HepG2 (cell line): ENCODE measurements at regions not wholly inside any gene's neighbourhood (a gene's known extent, or its start where the extent isn't known, plus 50 kb on each side); places are given as distances from the start of the nearest gene placed in this dataset.

ENCODE experiments used
- ATAC-seq: fragments of 200-7000 bp; cut with Tn5 transposase; 3 replicates; pipeline ENCODE4 v1.9.1; 2020; ENCODE audit warnings: mild to moderate bottlenecking, moderate library complexity
- BruUV-seq: library from RNA; stranded (reverse); fragments of 400-500 nt; replicated peaks from 2 replicates; lab custom pipeline; 2021; lab: Mats Ljungman, UMichigan
- CTCF ChIA-PET: fragments of 300-600 bp; formaldehyde crosslinking; extraction: SDS; loops from one replicate; lab custom pipeline; 2021; ENCODE audit warnings: low total read pairs, inconsistent platforms, low intra/inter-chr PET ratio; lab: Yijun Ruan, JAX
- POLR2A ChIA-PET: fragments of 350-600 bp; sonication (Branson Sonifier 250); formaldehyde crosslinking; loops from one replicate; lab custom pipeline; 2020; ENCODE audit warnings: antibody characterized with exemption, inconsistent platforms; lab: Yijun Ruan, JAX
- DNase-seq: peaks from one replicate; pipeline ENCODE4 v3.0.0-alpha.2; 2015; ENCODE audit warnings: low spot score
- FAIRE-seq: peaks from 3 replicates; lab custom pipeline; 2011; peaks lifted over from hg19 to GRCh38; lab: Jason Lieb, UNC
- H2AFZ ChIP-seq: one replicate; pipeline ENCODE4 v1.6.1; 2011; ENCODE audit warnings: low read length, inconsistent platforms
- H3K27ac ChIP-seq: fragments of 300-600 bp; 3 replicates; pipeline ENCODE4 v1.8.0; 2011; ENCODE audit warnings: mixed run types, mild to moderate bottlenecking, mixed read lengths, low read length, inconsistent platforms; ENCODE audit not compliant: insufficient read depth; ENCODE audit errors: extremely low read length
- H3K27me3 ChIP-seq, 2 experiments: fragments of 200-600 bp in 1 of 2; 2 replicates in 1 of 2; 3 replicates in 1 of 2; pipeline versions ENCODE4 v1.6.0 to v1.8.0; 2011; ENCODE audit warnings: low read length in 2 of 2, mild to moderate bottlenecking in 2 of 2, moderate library complexity in 2 of 2, inconsistent platforms in 1 of 2; ENCODE audit not compliant: insufficient read depth in 2 of 2, control insufficient read depth in 1 of 2
- H3K36me3 ChIP-seq, 2 experiments: fragments of 200-600 bp in 1 of 2; replicated peaks in 1 of 2; 2 replicates in 1 of 2; 3 replicates in 1 of 2; pipeline versions ENCODE4 v1.5.1 to v1.8.0; 2011; ENCODE audit warnings: low read length in 2 of 2, inconsistent platforms in 1 of 2; ENCODE audit not compliant: insufficient read depth in 2 of 2, control insufficient read depth in 1 of 2
- H3K4me1 ChIP-seq: 2 replicates; pipeline ENCODE4 v1.5.1; 2012; ENCODE audit warnings: low read length, inconsistent platforms; ENCODE audit not compliant: insufficient read depth
- H3K4me2 ChIP-seq: 2 replicates; pipeline ENCODE4 v1.6.0; 2011; ENCODE audit warnings: low read depth, low read length, inconsistent platforms
- H3K4me3 ChIP-seq, 3 experiments: fragments of 200-600 bp in 1 of 3; sonication (generic), shearing (Covaris generic) in 1 of 3; replicated peaks in 1 of 3; 2 replicates each; pipeline ENCODE4 v1.5.1; 2011 to 2016; ENCODE audit warnings: low read length in 3 of 3, inconsistent platforms in 2 of 3, low read depth in 2 of 3, mild to moderate bottlenecking in 2 of 3, control low read depth in 1 of 3, mixed read lengths in 1 of 3; ENCODE audit not compliant: insufficient read depth in 1 of 3
- H3K79me2 ChIP-seq: one replicate; pipeline ENCODE4 v1.6.1; 2011; ENCODE audit warnings: low read length, inconsistent platforms; ENCODE audit not compliant: insufficient read depth
- H3K9ac ChIP-seq: 2 replicates; pipeline ENCODE4 v1.6.0; 2011; ENCODE audit warnings: mild to moderate bottlenecking, low read depth, low read length, inconsistent platforms; ENCODE audit not compliant: insufficient read depth
- H3K9me3 ChIP-seq: 2 replicates; pipeline ENCODE4 v1.5.1; 2012; ENCODE audit warnings: mild to moderate bottlenecking, low read length
- H4K20me1 ChIP-seq: 2 replicates; pipeline ENCODE4 v1.6.0; 2011; ENCODE audit warnings: inconsistent platforms, mild to moderate bottlenecking, low read length, moderate library complexity; ENCODE audit not compliant: insufficient read depth
- BRCA1 ChIP-seq: sonication (generic); formaldehyde crosslinking; IDR thresholded peaks from 2 replicates; pipeline ENCODE4 v1.4.0; 2020; ENCODE audit warnings: missing genetic modification reagents
- ZNF776 ChIP-seq: sonication (generic); formaldehyde crosslinking; IDR thresholded peaks from 2 replicates; pipeline ENCODE4 v1.4.0; 2020; ENCODE audit warnings: mild to moderate bottlenecking, missing genetic modification reagents
- WGBS: methylation state at CpG from one replicate; pipeline ENCODE4 v1.1.6; 2017; ENCODE audit warnings: low lambda C conversion rate; 5-methylcytosine and 5-hydroxymethylcytosine counted together
- in situ Hi-C: cut with HindIII; loops from 2 replicates; pipeline ENCODE4 v1.10.0; 2017; ENCODE audit warnings: low pct_unique_long_range_greater_than_20kb; ENCODE audit not compliant: extremely low pct_ligation_motif_present
- intact Hi-C: fragments of 100-400 bp; cut with micrococcal nuclease; formaldehyde crosslinking; loops from one replicate; pipeline ENCODE4 v1.10.0; 2022; ENCODE audit not compliant: unreplicated experiment
- TF ChIP-seq, protein P1 (sequence below), 2 experiments: fragments of 450-650 bp in 1 of 2; sonication (generic) in 1 of 2; formaldehyde crosslinking in 1 of 2; IDR thresholded peaks; 2 replicates each; pipeline versions ENCODE4 v1.6.1 to v1.8.0; 2016 to 2022; ENCODE audit warnings: antibody characterized with exemption in 1 of 2, mild to moderate bottlenecking in 1 of 2, missing genetic modification reagents in 1 of 2

- DNase-seq (no peak), FAIRE-seq (no peak), ATAC-seq (no peak)
- H3K9ac ChIP-seq, result no peak overlapping the region
- H3K27ac ChIP-seq, result no peak overlapping the region
- intact Hi-C loops, result no loop called here
- H3K4me3 ChIP-seq, result no peak overlapping the region
- in situ Hi-C loops, result no loop called here
- H3K36me3 ChIP-seq, result no peaks in the 10 kb centered on the region
- no peaks in the 10 kb centered on the region for H4K20me1 ChIP-seq
- TF ChIP-seq BRCA1 (CRISPR knock-in tag) (no peak), ZNF776 (CRISPR knock-in tag) (no peak)
- TF ChIP-seq, protein P1, sequence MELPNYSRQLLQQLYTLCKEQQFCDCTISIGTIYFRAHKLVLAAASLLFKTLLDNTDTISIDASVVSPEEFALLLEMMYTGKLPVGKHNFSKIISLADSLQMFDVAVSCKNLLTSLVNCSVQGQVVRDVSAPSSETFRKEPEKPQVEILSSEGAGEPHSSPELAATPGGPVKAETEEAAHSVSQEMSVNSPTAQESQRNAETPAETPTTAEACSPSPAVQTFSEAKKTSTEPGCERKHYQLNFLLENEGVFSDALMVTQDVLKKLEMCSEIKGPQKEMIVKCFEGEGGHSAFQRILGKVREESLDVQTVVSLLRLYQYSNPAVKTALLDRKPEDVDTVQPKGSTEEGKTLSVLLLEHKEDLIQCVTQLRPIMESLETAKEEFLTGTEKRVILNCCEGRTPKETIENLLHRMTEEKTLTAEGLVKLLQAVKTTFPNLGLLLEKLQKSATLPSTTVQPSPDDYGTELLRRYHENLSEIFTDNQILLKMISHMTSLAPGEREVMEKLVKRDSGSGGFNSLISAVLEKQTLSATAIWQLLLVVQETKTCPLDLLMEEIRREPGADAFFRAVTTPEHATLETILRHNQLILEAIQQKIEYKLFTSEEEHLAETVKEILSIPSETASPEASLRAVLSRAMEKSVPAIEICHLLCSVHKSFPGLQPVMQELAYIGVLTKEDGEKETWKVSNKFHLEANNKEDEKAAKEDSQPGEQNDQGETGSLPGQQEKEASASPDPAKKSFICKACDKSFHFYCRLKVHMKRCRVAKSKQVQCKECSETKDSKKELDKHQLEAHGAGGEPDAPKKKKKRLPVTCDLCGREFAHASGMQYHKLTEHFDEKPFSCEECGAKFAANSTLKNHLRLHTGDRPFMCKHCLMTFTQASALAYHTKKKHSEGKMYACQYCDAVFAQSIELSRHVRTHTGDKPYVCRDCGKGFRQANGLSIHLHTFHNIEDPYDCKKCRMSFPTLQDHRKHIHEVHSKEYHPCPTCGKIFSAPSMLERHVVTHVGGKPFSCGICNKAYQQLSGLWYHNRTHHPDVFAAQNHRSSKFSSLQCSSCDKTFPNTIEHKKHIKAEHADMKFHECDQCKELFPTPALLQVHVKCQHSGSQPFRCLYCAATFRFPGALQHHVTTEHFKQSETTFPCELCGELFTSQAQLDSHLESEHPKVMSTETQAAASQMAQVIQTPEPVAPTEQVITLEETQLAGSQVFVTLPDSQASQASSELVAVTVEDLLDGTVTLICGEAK (IDR thresholded peaks at IDR 0.05), result peak; percentile 48
- TF ChIP-seq, protein P1 (CRISPR knock-in tag; IDR thresholded peaks at IDR 0.05), result peak; percentile 92
- H3K4me2 ChIP-seq, result no peak overlapping the region
- 16% methylated on average over 8 of the region's 8 CpGs for WGBS
- peaks cover 29% of the 10 kb centered on the region for H3K4me1 ChIP-seq
- POLR2A ChIA-PET, result interaction anchor here (1.0 to 5.8 kb wide), 2 partner anchors 12 to 14 kb away, joined by 3 to 26 read pairs; no protein-coding TSS in a partner anchor
- CTCF ChIA-PET, result no interaction called here
- no peaks in the 10 kb centered on the region for H3K9me3 ChIP-seq
- H3K27me3 ChIP-seq, result peaks cover 3 to 43% of the 10 kb centered on the region in 2 experiments; a peak in 4 of 5 replicates
- BruUV-seq, result no TSS peak
- H2AFZ ChIP-seq, result no peak overlapping the region
- no peaks in the 10 kb centered on the region for H3K79me2 ChIP-seq
Observed at GRCh38 chr2:42914314-42914713, 121.9 kb upstream of the HAAO start.
